ENCODE measurements at regions not wholly inside any gene's neighbourhood (a gene's known extent, or its start where the extent isn't known, plus 50 kb on each side); places are given as distances from the start of the nearest gene placed in this dataset.
A peak's percentile ranks its signal among the peaks of the same experiment; 100 is the strongest.
"Not testable (repeated sequence)": the region's sequence is repeated elsewhere in the genome, so short reads cannot be mapped to it uniquely, and the experiment has no call there.

DNA sequence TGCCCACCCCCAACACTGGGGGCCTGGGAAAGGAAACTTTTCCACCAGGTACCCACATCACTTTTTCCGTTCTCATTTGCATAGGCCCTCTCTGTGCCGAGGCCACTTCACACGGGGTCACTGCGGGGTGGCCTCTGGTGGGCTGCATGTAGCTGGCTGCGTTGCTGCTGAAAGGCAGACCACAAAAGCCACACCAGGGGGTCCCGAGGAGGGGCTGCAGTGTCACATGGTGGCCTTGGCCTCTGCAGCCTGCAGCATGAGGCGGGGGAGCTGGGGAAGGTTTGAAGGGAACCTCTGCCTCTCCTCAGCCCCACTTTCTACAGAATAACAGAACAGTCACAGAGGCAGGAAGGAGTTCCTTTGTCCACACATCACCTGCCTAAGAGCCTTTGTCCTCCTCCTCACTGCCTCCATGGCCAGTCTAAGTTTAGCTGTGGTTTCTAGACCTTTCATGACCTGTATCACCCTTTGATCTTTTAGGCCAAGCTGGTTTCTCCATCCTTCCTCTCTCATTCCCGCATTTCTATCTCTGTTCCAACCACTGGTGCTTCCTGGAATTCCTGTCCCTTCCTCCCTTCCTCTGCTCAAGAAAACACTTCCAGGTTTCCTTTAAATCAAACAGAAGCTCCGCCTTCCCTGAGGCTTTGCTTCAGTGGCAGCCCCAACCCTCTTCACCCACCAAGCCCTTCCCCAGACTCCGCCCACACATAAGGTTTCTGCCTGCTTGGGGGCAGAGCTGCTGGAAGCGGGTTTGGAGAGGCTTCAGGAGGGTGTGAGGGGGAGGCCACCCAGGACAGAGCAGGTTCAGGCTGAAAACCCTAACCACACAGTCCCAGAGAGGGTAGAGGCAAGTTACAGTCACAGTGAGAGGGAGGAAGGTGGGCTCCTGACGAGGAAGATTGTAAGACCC lies 150.7 kb upstream of the TLE3 start:
- H3K27ac ChIP-seq, result no peak overlapping the region
- no peak for DNase-seq (ENCODE audit: low read depth, low spot score)

DNA sequence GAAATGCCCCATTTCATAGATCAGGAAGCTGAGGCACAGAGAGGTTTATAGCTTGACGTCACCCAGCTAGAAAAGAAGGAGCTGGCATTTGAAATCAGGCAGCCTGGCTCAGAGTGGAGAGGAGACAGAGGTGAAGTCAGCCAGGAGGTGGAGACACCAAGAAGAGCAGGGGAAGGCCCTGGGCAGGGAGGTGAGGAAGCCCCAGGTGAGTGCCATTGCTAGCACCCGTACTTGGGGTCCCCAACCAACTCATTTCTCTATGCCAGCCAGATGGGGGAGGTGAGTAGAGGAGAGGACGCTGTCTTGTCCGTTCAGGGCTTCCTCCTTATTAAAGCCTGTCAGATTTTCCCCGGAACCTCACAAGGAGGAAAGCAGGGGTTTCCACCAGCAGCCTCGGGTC lies 149.6 kb upstream of the TLE3 start:
- no peak for DNase-seq (ENCODE audit: low read depth, low spot score)
- no peak overlapping the region for H3K27ac ChIP-seq

DNA sequence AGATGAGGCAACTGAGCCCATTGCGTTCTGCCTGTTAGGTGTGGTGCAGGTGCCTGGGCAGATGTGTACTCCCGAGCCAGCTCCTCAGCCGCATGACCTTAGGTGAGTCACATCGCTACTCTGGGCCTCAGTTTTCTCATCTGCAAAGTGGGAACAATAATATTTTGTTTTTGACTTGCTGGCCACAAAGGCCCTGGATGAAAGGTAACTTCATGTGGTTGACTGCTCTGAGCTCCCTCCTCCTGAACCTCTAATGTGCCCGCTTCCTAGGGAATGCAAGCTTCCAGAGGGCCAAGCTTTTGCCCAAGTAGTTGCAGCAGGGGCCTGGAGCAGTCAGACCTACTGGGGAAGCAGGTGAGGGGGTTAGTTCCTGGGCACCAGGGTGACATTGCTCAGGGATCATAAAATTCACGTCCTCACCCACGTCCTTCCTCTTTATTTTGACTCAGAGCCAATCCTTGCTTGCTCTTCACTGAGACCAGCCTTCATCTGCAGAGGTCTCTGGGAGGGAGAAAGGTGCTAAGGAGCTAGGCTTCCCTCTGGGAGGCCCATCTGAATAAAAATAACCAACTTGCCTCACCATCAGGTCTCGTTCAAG lies 149.0 kb upstream of the TLE3 start:
- no peak for DNase-seq (ENCODE audit: low read depth, low spot score)
- H3K27ac ChIP-seq, result no peak overlapping the region

DNA sequence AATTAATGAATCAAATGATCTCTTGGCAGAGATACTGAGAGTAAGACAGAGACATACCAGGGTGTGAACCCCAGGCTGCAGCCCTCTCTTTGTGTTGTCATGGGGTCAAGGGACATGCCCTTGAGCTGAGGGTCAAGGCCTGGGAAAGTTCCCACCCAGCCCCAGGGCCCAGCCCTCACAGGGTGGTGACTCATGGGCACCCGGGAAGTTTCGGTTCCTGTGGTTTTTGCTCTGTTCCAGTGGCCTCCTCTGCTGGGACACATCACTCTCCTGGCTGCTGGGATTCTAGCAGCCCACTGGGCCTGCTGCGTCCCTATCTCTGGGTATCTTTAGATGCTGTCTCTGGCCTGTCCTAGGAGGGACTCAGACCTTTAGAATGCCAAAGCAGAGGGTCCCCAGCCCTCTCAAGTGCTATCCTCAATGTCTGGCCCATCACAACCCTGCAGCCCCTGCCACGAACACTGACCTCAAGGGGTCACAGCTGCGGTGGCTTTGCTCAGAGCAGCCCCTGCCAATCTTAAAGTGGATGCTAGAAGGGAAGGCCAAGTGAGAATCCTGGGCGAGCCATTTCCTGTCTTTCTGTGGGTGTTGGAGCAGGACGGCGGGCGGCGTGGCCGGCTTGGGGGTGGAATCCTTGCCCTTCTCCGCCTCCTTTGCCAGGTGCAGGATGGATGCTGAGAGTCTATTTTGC lies 148.4 kb upstream of the TLE3 start:
- no peak for DNase-seq (ENCODE audit: low read depth, low spot score)
- H3K27ac ChIP-seq, result no peak overlapping the region

DNA sequence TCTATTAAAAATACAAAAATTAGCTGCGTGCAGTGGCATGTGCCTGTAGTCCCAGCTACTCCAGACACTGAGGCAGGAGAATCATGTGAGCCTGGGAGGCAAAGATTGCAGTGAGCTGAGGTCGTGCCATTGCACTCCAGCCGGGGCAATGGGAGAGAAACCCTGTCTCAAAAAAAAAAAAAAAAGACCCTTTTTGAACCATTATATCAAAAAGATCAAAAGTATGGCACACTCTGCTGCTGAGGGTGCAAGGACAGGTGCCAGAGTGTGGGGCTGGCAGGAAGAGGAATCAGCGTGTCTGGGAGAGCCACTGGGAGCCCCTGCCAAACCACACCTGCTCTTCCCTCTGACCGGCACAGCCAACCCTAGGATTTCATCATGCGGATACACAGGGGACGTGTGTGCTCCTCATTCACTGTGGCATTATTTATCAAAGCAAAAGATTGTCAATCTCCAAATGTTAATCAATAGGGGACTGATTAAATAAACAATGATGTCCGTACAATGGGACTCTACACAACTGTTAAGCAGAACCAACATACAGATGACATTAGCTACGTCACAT lies 147.3 kb upstream of the TLE3 start:
- no peak overlapping the region for H3K27ac ChIP-seq
- no peak for DNase-seq (ENCODE audit: low read depth, low spot score)

DNA sequence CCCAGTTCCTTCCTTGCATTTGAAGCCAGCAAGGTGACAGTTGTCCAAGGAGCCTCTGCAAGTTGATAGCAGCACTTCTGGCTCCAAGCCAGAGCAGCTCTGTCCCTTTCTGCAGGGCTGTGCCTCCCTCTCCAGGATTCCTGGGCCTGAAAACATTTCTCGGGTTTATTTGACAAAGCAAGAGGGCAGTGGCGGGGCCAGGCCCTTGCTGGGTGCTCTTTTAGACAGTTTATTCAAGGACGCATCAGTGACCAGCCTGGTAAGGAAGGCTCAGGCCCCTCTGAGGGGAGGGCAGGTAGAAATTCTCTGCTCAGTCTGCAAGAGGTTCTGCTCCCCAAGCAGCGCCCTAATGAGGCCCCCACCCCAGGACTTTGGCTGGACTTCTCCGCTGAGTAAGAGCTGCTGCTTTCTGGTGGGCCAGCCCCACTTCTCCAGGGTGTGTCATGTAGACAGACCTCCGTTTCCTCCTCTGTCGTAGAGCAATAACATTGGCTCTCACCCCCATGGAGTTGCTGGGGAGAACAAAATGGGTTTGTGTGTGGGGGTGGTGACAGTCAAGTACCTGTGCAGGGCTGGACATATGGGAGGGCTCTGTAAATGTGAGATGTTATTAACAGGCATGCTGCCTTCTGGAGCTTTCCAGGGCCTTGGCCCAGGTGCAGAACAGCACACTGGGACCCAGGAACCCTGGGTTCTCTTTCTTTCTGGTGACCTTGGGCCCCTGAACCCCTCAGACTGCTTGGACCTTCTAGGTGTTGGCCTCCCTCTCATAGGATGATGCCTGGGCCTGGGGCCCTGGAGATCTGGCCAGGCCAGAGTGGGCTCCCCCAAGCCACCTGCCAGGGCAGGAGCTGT lies 146.2 kb upstream of the TLE3 start:
- no peak overlapping the region for H3K27ac ChIP-seq
- no peak for DNase-seq (ENCODE audit: low read depth, low spot score)

DNA sequence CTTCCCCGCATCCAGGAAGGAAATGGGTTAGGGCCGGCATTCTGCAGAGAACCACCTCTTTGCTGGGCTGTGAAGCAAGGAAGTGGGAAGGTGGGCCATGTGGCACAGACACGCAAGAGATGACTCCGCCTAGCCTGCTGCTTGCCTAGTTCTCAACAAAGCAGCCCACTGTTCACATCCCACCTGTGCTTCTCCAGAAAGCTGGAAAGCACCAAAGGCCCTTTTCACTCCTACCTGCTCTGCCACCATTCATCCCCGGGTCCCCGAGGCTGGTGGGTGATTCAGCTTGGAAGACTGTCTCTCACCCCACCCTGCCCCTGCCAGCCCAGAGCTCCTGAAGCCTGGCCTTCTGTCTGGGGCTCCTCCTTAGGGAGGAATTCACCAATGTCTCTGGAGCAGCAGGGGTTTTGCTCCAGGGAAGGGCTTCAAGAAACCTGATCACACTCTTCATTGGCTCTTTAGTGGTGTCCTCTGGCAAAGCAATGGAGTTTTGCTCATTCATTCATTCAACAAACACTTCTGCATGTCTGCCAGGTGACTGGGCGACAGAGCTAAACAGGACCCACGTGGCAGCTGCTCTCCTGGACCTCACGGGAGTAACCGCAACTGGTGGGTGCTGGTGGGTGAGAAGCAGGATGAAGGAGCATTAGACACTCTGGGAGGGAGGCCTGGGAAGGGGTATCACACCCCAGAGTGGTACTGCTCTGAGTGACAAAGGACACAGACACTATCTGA lies 145.4 kb upstream of the TLE3 start:
- H3K27ac ChIP-seq, result no peak overlapping the region
- no peak for DNase-seq (ENCODE audit: low read depth, low spot score)

DNA sequence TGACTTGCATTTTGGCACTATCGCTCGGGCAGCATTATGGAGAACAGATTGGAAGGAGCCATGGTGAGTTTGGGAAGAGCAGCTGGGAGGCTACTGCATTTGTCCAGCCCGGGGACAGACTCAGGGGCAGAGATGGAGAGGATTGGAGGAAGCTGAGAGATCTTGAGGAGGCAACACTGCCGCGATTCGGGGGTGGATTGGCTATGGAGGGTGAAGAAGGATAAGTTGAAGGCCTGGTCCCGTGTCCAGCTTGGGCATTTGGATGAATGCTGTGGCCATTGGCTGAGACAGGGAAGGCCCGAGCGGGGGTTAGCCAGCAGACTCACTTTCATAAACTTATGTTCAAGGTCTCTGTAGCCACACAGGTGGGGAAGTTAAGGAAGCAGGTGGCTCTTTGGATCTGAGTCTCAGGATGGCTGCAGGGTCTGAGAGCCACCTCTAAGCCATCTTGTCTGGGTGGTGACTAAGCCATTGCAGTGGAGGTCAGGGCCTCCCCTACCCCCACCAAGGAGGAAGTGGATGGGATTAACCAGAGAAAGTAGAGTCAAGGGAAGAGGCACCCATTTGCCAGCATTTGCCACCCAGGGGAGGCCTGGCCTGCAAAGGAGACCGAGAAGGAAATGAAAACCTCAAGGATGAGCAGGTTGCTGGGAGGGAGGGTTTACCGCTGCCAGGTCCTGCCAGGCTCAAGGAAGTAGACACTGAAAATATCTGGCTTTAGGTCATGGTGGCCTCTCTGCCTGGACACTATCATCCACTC lies 144.0 kb upstream of the TLE3 start:
- no peak for DNase-seq (ENCODE audit: low read depth, low spot score)
- no peak overlapping the region for H3K27ac ChIP-seq

DNA sequence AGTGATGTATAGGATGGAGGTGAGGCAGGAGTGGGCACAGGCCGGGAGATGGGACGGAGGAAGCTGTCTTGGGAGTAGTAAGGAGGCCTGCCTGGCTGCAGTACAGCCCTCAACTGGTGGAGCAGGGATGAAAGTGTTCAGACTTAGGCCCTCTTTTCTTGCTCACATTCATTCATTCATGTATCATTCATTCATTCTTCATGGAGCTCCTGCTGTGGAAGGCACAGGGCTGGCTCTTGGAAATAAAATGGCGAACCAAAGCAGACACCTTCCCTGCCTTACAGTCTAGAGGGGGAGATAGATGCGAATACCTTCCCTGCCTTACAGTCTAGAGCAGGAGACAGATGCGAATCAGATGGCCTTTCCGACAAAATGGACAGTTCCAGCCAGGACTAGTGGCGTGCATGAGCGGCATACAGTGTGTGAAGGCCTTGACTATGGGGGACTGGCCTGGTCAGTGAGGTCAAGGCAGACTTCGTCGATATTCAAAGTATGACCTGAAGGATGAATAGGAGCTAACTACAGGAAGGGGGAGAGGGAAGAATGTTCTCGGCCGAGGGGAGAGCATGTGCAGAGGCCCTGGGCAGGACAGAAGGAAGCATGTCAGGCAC lies 143.2 kb upstream of the TLE3 start:
- H3K27ac ChIP-seq, result no peak overlapping the region

DNA sequence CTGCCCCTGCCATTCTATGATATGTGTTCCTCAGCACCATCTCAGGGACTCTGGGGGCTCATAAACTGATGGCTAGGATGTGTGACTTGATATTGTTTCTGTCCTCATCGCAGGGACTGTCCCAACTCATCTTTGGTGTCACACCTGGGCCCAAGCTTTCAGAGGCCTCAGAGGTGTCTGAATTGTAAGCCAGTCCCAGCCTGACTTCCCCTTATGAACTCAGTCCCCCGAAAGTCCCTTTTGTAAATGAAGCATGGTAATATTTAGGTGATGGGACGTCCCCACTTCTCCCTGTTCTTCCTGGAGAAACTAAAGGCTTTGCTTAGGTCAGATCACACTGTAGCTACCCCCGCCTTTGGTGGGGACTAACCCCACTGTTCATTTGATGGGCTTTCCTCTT lies 142.4 kb upstream of the TLE3 start:
- H3K27ac ChIP-seq, result no peak overlapping the region
- DNase-seq (ENCODE audit: low read depth, low spot score), result no peak

More for the DNA sequence above, 143.2 kb upstream of the TLE3 start:
- no peak for DNase-seq (ENCODE audit: low read depth, low spot score)

DNA sequence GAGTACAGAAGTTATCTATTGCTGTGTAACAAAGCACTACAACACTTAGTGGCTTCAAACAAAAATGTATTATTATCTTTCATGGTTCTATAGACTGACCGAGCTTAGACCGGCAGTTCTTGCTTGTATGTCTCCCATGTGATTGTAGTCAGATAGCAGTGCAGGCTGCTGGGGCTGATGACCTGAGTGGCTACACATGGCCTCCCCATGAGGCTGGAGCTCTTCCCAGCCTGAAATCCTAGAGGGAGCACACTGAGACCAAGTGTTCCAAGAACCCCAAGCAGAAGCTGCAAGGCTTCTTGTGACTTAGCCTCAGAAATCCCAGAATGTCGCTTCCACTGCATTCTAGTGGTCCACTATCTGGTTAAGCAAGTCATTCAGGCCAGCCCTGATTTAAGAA lies 141.2 kb upstream of the TLE3 start:
- DNase-seq (ENCODE audit: low read depth, low spot score), result no peak
- H3K27ac ChIP-seq, result no peak overlapping the region

DNA sequence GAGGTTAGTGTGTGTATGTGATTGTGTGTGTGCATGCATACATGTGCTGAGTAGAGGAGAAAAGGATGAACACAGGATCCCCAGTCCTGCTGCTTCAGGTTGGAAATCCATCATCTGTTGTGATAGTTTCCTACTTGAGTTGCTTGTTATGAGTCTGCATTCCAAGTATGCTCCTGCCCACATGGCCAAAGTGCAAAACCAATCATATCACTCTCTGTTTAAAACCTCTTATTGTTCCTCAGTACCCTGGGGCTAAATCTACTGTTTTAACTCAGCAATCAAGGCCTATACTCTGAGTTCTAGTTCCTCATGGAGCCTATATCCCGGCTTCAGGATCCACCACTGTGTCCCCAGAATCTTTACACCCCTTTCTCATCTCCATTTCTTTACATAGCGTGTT lies 139.9 kb upstream of the TLE3 start:
- no peak for DNase-seq (ENCODE audit: low read depth, low spot score)
- H3K27ac ChIP-seq, result no peak overlapping the region

DNA sequence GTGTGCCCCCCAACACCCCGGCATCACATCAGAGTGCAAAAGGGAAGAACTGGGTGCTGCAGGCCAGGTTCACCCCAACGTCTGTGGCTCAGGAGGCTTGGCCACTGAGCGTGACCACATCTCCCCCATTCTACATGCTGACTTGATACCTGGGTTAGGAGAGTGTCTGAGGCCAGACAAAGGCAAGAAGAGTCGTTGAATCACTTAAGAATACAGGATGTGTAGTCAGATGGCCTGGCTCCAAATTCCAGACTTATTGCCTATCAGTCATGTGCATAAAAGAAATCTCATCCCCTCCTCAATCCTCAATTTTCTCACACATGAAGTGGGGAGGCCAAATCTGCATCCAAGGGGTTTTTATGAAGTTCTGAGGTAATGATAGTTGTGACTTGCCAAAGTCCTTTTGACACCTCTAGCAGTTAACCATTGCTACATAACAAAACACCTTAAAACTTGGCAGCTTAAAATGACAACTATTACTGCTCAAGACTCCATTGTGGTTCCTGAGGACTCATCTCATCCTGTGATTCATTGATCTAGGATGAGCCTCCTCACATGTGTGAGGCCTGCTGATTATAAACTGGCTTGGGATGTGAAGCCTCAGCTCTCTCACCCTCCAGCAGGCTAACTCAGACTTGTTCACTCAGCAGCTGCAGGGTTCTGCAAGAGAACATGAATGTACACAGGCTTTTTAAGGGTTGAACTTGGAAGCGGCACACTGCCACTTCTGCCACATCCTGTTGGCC lies 138.8 kb upstream of the TLE3 start:
- peak overlapping the region; percentile 64 for H3K27ac ChIP-seq
- peak; percentile 83 for DNase-seq (ENCODE audit: low read depth, low spot score)

DNA sequence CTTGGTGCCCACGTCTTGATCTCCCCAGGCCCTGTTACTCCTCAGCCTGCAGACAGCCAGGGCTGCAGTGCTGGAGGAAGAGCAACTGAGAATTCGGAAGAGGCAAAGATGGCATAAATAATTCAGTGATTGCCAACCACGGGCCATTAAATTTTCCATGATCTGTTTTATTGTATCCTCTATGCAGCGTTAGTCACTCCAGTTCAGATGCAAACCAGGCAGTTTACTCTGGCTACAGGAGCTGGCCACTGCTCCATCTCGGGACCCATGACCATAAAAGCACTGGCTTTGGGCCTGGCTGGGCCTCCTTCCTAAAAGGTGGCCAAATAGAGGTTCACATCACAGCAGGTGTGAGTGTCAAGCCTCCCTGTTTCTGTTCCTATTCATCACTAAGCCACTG lies 137.6 kb upstream of the TLE3 start:
- H3K27ac ChIP-seq, result no peak overlapping the region
- no peak for DNase-seq (ENCODE audit: low read depth, low spot score)

DNA sequence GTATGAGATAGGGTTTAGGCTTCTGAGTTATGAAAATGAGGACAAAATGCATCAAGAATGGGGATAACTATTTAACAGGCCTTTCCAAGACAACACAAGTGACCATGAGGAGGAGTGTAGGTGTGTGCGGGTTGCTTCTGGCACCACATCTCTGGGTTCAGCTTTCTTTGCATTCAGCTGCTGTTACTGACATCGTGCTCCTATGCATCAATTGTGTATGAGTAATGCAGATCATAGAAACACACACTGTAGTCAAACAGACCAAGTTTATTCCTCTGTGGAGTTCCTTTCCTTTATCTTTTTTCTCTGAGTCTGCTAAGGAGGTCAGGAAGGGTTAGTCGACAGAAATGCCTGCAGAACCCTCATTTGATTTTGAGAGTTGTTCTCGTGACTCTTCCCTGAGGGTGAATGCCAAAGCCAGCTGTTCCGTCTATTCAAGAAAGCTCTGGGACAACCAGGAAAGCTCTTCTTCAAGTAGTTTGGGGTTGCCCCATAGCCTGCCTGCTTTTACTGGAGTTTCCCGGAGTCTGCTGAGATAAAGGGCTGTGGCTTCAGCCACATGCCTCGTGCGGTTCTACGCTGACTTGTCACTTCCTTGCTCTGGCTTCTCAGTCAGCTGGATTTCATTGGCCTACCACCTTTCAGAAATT lies 136.7 kb upstream of the TLE3 start:
- no peak for DNase-seq (ENCODE audit: low read depth, low spot score)
- no peak overlapping the region for H3K27ac ChIP-seq

DNA sequence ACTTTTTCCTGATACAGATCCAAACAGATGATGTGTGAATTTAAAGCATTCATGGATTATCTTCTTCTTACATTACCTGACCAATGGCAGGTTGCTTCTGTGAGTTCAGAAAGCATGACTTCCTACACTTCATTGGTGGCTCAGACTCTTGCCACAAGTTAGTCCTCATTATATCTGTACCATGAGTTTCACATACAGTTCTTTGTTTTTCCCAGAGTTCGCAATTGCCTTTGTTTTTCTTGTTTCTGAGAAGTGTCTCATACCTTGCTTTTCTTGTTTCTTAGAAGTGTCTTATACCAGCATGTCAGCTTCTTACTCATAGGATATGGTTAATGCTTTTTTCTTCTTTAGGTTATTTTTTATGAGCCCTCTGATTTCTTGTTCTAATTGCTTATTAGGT lies 133.8 kb upstream of the TLE3 start:
- DNase-seq (ENCODE audit: low read depth, low spot score), result no peak
- H3K27ac ChIP-seq, result no peak overlapping the region

DNA sequence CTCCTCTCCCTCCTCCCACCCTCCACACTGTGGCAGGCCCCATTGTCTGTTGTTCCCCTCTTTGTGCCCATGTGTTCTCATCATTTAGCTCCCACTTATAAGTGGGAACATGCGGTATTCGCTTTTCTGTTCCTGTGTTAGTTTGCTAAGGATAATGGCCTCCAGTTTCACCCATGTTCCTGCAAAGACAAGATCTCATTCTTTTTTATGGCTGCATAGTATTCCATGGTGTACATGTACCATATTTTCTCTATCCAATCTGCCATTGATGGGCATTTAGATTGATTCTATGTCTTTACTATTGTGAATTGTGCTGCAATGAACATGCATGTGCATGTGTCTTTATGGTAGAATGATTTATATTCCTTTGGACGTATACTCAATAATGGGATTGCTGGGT lies 130.2 kb upstream of the TLE3 start:
- not testable (repeated sequence) for H3K27ac ChIP-seq; DNase-seq (ENCODE audit: low read depth, low spot score)

All from epithelial cell of prostate (primary cell).